ENCODE measurements at regions not wholly inside any gene's neighbourhood (a gene's known extent, or its start where the extent isn't known, plus 50 kb on each side); places are given as distances from the start of the nearest gene placed in this dataset.

DNA sequence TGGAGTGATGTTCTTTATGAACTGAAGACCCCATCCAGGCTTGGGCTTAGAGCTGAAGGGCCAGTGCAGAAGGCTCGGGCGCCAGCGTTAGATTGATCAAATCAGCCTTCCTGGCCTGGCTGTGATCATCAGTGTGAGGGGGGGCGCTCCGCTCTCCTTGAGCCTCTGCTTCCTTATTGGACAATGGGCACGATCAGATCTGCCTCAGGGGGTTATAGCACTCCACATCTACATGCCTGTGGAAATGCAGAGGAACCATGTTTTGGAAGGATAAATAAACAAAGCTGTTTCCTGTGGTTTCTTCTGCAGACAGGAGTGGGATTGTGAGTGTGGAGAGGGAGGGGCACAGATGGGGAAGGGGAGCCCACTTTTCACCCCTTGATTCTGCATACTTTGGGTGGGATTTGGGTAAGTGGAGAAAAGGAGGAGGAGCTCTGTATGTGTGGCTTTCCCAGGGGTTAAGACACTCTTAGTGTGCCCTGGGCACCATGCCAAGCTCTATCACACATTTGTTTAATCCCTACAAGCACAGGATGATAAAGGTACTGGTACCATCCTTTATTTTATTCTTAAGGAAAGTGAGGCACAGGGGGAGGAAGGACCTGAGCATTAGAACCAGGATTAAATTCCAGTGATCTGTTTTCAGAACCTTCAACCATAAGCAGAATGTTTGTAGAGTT is 150.5 kb downstream of the EN1 start:
- no peak overlapping the region for H3K4me3 ChIP-seq (replicated peaks in 1 of 2; ENCODE audit: low read depth in 2 of 2, low read length in 2 of 2)
- TF ChIP-seq, protein P1, sequence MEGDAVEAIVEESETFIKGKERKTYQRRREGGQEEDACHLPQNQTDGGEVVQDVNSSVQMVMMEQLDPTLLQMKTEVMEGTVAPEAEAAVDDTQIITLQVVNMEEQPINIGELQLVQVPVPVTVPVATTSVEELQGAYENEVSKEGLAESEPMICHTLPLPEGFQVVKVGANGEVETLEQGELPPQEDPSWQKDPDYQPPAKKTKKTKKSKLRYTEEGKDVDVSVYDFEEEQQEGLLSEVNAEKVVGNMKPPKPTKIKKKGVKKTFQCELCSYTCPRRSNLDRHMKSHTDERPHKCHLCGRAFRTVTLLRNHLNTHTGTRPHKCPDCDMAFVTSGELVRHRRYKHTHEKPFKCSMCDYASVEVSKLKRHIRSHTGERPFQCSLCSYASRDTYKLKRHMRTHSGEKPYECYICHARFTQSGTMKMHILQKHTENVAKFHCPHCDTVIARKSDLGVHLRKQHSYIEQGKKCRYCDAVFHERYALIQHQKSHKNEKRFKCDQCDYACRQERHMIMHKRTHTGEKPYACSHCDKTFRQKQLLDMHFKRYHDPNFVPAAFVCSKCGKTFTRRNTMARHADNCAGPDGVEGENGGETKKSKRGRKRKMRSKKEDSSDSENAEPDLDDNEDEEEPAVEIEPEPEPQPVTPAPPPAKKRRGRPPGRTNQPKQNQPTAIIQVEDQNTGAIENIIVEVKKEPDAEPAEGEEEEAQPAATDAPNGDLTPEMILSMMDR (IDR thresholded peaks at IDR 0.05; ENCODE audit: low read depth, low read length) = no peak
- no peak for DNase-seq (ENCODE audit: low read depth in 2 of 2)

DNA sequence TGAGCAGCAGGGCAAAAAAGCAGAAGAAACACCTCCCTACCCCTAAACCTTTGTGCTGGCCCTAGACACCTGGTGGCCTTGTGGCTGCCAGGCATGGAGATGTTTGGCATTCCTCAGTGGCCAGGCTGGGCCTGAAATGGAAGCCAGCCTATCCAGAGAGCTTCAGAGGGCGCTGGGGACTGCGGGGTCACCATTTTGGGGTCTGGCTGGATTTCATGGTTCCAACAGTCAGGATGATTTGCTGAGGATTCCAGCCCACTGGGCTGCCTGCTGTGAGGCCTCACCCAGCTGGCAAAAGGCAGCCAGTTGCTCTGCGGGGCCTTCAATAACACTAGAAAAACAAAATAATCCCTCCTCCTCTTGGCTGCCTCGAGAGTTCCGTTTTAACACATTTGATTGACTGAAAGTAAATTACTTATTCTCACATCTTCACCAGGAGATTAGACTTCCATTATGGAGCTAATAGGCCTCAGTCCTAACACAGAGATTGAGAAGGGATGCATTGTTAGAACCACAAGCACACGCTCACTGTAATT is 154.1 kb downstream of the EN1 start:
- H3K4me3 ChIP-seq (replicated peaks in 1 of 2; ENCODE audit: low read depth in 2 of 2, low read length in 2 of 2) = no peak overlapping the region
- TF ChIP-seq, protein P1 (IDR thresholded peaks at IDR 0.05; ENCODE audit: low read depth, low read length) = no peak
- DNase-seq (ENCODE audit: low read depth in 2 of 2) = no peak

DNA sequence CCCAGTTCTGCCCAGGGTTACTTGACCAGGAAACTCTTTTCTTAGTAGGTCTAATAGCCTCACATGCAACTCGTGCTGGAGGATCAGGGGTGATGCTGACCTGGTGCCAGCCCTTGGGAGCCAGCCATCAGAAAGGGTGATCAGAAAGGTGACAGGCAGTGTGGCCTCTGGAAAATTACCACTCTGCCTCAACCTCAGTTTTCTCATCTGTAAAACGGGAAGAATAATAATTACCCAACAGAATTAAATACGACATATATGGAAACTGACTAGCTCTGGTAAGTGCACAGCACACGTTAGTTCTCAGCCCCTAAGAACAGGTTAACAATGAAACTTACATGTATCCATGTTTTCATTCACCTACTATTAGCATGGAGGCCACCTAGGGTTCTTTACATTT is 157.6 kb downstream of the EN1 start:
- DNase-seq (ENCODE audit: low read depth in 2 of 2) = no peak
- TF ChIP-seq, protein P1 (IDR thresholded peaks at IDR 0.05; ENCODE audit: low read depth, low read length) = no peak
- H3K4me3 ChIP-seq (replicated peaks in 1 of 2; ENCODE audit: low read depth in 2 of 2, low read length in 2 of 2) = no peak overlapping the region

DNA sequence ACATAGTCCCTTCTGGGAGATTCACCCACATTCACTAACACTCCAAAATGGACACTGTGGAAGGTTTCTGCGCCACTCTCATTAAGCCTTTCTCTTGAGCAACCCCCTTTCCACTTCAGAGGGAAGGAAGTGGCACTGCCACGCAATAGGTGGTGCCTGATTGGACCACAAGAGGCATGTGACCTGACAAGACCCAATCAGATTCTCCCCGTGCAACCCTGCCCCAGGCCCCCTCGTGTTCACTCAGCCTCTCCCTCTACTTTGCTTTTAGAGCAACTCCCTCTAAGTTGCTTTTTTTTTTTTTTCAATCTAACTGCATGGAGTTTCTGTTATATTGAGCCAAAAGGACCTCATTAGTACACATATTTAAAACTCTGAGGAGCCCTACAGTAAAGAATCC is 158.0 kb downstream of the EN1 start:
- DNase-seq (ENCODE audit: low read depth in 2 of 2) = no peak
- H3K4me3 ChIP-seq (replicated peaks in 1 of 2; ENCODE audit: low read depth in 2 of 2, low read length in 2 of 2) = no peak overlapping the region
- TF ChIP-seq, protein P1 (IDR thresholded peaks at IDR 0.05; ENCODE audit: low read depth, low read length) = no peak

DNA sequence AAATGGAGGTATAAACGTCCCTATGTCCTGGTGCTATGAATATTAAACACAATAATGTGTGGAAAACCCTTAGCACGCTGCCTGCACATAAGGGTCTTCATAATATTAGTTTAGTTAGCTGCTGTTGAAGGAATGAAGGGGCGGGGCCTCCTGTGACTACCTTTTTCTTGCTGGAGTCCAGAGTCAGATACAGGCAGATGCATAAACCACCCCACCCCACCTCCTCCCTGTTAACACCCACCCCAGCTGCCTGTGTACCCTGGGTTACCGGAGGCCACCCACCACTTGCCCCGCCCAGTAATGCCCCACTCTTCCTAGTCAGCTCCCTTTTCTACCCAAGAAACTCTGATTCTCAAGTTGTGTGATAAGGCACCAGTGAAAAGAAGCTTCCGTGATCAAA is 158.4 kb downstream of the EN1 start:
- H3K4me3 ChIP-seq (replicated peaks in 1 of 2; ENCODE audit: low read depth in 2 of 2, low read length in 2 of 2) = no peak overlapping the region
- DNase-seq (ENCODE audit: low read depth in 2 of 2) = no peak
- TF ChIP-seq, protein P1 (IDR thresholded peaks at IDR 0.05; ENCODE audit: low read depth, low read length) = no peak

DNA sequence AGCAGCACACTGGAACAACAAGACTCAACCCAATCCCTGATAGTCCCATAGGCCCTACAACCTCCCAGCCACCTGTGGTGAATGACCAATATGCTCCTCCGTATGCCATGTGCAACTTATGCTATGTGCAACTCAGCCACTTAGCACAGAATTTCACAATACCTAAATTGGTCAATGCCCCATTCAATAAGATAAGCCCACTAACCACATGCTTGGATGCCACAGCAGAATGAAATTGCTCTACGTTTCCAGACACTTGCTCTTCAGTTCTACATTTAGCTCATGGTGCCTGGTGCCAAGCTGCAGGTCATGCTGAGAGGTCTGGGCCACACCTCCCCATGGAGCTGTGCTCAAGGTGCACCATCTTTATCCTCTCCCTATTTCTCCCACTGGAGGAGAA is 159.8 kb downstream of the EN1 start:
- TF ChIP-seq, protein P1 (IDR thresholded peaks at IDR 0.05; ENCODE audit: low read depth, low read length) = no peak
- peak in 1 of 2 donors; percentile 57 for DNase-seq (ENCODE audit: low read depth in 2 of 2)
- no peak overlapping the region for H3K4me3 ChIP-seq (replicated peaks in 1 of 2; ENCODE audit: low read depth in 2 of 2, low read length in 2 of 2)

DNA sequence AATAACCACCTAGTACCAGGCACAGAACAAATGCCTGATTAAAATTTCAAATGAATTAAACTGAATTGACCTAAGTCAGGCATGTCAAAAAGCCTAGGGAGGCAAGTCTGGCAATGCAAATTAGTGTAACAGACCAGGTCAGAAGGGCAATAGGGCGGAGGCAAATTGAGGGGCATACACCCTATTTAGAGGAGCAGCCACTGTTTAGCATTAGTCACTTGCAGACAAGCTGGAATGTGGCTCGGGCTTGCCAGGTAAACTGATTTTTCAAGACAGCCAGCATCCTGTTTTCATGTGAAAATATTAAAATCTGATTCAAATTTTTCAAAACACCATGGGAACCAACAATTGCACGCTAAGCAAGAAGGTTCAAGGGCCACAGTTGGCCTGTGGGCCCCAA is 160.3 kb downstream of the EN1 start:
- DNase-seq (ENCODE audit: low read depth in 2 of 2) = no peak
- TF ChIP-seq, protein P1 (IDR thresholded peaks at IDR 0.05; ENCODE audit: low read depth, low read length) = no peak
- H3K4me3 ChIP-seq (replicated peaks in 1 of 2; ENCODE audit: low read depth in 2 of 2, low read length in 2 of 2) = no peak overlapping the region

Measured in cardiac fibroblast (primary cell).